ENCODE measurements at regions not wholly inside any gene's neighbourhood (a gene's known extent, or its start where the extent isn't known, plus 50 kb on each side); places are given as distances from the start of the nearest gene placed in this dataset.

DNA sequence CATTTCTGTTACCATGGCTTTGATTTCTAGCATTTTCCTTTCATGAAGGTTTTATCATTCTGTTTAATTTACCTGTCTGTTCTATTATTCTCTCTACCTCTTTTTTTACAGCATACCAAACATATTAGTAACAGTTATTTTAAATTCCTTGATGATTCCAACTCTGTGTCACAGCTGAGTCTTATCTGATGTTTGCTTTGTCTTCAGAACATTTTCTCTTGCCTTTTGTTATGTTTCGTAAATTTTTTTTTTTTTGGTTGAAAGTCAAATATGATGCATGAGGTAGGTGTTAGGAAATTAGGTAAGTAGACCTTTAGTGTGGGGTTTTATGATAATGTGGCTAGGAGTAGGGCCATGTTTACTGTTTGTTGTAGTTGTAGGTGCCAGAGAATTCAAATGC lies 496.4 kb downstream of the FOXG1 start:
- Histone ChIP-seq H3K23ac (ENCODE audit: low read depth, low read length) (no peak overlapping the region), H4K8ac (ENCODE audit: low read depth in 2 of 2, low read length in 2 of 2) (no peak overlapping the region), H3K79me1 (ENCODE audit: low read depth in 1 of 2, low read length in 2 of 2) (no peaks in the 10 kb centered on the region), H4K91ac (ENCODE audit: insufficient read depth, low read depth, low read length) (no peak overlapping the region), H3K14ac (replicated peaks; ENCODE audit: low read depth, low read length) (no peak overlapping the region), H3K4ac (ENCODE audit: low read depth, low read length) (no peak overlapping the region), H3K56ac (ENCODE audit: extremely low read depth, insufficient read depth, low read length) (no peak overlapping the region), H3K9ac (ENCODE audit: low read depth, low read length) (no peak overlapping the region), H2BK120ac (ENCODE audit: low read depth, low read length) (no peak overlapping the region), H4K20me1 (ENCODE audit: insufficient read depth, low read length) (no peaks in the 10 kb centered on the region), H2BK20ac (ENCODE audit: low read depth, low read length) (no peak overlapping the region), H3K18ac (ENCODE audit: low read depth, low read length) (no peak overlapping the region), H3K4me1 (ENCODE audit: control insufficient read depth, insufficient read depth, low read length) (peaks cover 2% of the 10 kb centered on the region; the same call in 1 of the 2 replicates), H4K5ac (ENCODE audit: low read depth, low read length) (no peak overlapping the region; the same call in 1 of the 2 replicates), H3K27ac (ENCODE audit: insufficient read depth, low read length) (no peak overlapping the region), H3K9me1 (ENCODE audit: insufficient read depth, low read length) (no peaks in the 10 kb centered on the region), H3K36me3 (ENCODE audit: control insufficient read depth, insufficient read depth, low read length) (no peaks in the 10 kb centered on the region), H2AK9ac (replicated peaks; ENCODE audit: low read depth, low read length, poor library complexity) (no peak overlapping the region), H2BK5ac (ENCODE audit: low read depth, low read length, poor library complexity, severe bottlenecking) (no peak overlapping the region), H3K4me2 (ENCODE audit: low read depth, low read length) (no peak overlapping the region), H3K9me3 (ENCODE audit: control insufficient read depth, insufficient read depth, low read length) (no peaks in the 10 kb centered on the region), H2AFZ (replicated peaks; ENCODE audit: low read length, poor library complexity) (no peak overlapping the region), H2AK5ac (ENCODE audit: low read depth, low read length) (no peak overlapping the region), H3K27me3 (ENCODE audit: control insufficient read depth, insufficient read depth, low read length) (no peaks in the 10 kb centered on the region), H3K4me3 (ENCODE audit: insufficient read depth, low read depth, low read length) (no peak overlapping the region), H2BK15ac (ENCODE audit: low read depth, low read length) (no peak overlapping the region)
- ChIA-PET POLR2A (ENCODE audit: unreplicated experiment) (no interaction called here), CTCF (interaction anchor here (0.6 kb wide), 1 partner anchor 97 kb away, joined by 3 read pairs; no protein-coding TSS in a partner anchor)
- peak; percentile 20 for DNase-seq
- ATAC-seq (ENCODE audit: low read depth), result no peak
- in situ Hi-C loops (cut with MboI; ENCODE audit: low sequenced_read_pairs) (no loop called here), dilution Hi-C loops (cut with HindIII; ENCODE audit: low sequenced_read_pairs, unreplicated experiment) (no loop called here), intact Hi-C loops (cut with micrococcal nuclease) (no loop called here)
- WGBS, 2 experiments (ENCODE audit: extremely low coverage in 2 of 2, insufficient read length in 1 of 2), result no CpG with 5 or more reads among the region's 1 CpG
- no TSS peak for BruUV-seq (replicated peaks)
- TF ChIP-seq CEBPB (IDR thresholded peaks at IDR 0.05; ENCODE audit: low read depth, low read length), result no peak
- no peak for TF ChIP-seq RAD21 (IDR thresholded peaks at IDR 0.05; ENCODE audit: low read length)
- TF ChIP-seq RCOR1 (IDR thresholded peaks at IDR 0.05; ENCODE audit: insufficient replicate concordance, low read length), result no peak
- no peak for TF ChIP-seq NFE2L2 (IDR thresholded peaks at IDR 0.05; ENCODE audit: low read depth, low read length)
- no peak for TF ChIP-seq RFX5 (IDR thresholded peaks at IDR 0.05; ENCODE audit: low read depth, low read length)
- no peak for TF ChIP-seq MAZ (IDR thresholded peaks at IDR 0.05; ENCODE audit: borderline replicate concordance, low read depth, low read length)
- no peak for TF ChIP-seq MXI1 (IDR thresholded peaks at IDR 0.05; ENCODE audit: borderline replicate concordance, low read depth, low read length)
- no peak for TF ChIP-seq CHD1 (IDR thresholded peaks at IDR 0.05; ENCODE audit: low read depth, low read length)
- TF ChIP-seq POLR2A (IDR thresholded peaks at IDR 0.05; ENCODE audit: low read depth, low read length), result no peak
- TF ChIP-seq, protein P1, sequence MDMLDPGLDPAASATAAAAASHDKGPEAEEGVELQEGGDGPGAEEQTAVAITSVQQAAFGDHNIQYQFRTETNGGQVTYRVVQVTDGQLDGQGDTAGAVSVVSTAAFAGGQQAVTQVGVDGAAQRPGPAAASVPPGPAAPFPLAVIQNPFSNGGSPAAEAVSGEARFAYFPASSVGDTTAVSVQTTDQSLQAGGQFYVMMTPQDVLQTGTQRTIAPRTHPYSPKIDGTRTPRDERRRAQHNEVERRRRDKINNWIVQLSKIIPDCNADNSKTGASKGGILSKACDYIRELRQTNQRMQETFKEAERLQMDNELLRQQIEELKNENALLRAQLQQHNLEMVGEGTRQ (IDR thresholded peaks at IDR 0.05; ENCODE audit: low read depth, low read length), result no peak
- no peak for TF ChIP-seq SMC3 (IDR thresholded peaks at IDR 0.05; ENCODE audit: low read depth, low read length)
- no peak for TF ChIP-seq BHLHE40 (IDR thresholded peaks at IDR 0.05; ENCODE audit: low read depth, low read length)
- TF ChIP-seq FOS (IDR thresholded peaks at IDR 0.05; ENCODE audit: low read depth, low read length), result no peak
- TF ChIP-seq, protein P2, sequence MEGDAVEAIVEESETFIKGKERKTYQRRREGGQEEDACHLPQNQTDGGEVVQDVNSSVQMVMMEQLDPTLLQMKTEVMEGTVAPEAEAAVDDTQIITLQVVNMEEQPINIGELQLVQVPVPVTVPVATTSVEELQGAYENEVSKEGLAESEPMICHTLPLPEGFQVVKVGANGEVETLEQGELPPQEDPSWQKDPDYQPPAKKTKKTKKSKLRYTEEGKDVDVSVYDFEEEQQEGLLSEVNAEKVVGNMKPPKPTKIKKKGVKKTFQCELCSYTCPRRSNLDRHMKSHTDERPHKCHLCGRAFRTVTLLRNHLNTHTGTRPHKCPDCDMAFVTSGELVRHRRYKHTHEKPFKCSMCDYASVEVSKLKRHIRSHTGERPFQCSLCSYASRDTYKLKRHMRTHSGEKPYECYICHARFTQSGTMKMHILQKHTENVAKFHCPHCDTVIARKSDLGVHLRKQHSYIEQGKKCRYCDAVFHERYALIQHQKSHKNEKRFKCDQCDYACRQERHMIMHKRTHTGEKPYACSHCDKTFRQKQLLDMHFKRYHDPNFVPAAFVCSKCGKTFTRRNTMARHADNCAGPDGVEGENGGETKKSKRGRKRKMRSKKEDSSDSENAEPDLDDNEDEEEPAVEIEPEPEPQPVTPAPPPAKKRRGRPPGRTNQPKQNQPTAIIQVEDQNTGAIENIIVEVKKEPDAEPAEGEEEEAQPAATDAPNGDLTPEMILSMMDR (conservative IDR thresholded peaks at IDR 0.05; ENCODE audit: low read depth, low read length), result no peak
- TF ChIP-seq MAFK (IDR thresholded peaks at IDR 0.05; ENCODE audit: low read depth, low read length), result no peak
- TF ChIP-seq ELK1 (IDR thresholded peaks at IDR 0.05; ENCODE audit: borderline replicate concordance, low read depth, low read length), result no peak

Data from IMR-90 (cell line).